Stimulated activated naive CD4-positive, alpha-beta T cell (primary cell): ENCODE measurements at regions not wholly inside any gene's neighbourhood (a gene's known extent, or its start where the extent isn't known, plus 50 kb on each side); places are given as distances from the start of the nearest gene placed in this dataset.

Source experiments
- DNase-seq, 6 experiments: peaks; one replicate each; lab custom pipeline; 2025; lab: John Stamatoyannopoulos, UW

DNA sequence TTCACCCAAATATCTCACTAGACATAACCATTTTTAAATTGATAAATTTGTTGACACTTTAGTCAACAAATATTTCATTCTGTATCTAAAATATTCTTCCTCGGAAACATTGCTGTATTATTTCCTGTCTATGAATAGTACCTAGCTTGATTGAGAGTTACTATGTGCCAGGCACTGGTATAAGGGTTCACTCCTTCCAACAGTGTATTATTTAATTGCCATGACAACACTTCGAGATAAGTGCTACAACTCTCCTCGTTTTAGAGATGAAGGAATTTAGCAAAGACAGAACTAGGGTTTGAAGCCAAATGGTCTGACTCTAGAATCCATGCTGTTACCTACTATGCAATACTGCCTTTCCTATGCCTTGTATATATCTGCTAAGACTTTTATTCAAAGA lies 287.2 kb downstream of the YTHDC2 start:
- no peak for DNase-seq

DNA sequence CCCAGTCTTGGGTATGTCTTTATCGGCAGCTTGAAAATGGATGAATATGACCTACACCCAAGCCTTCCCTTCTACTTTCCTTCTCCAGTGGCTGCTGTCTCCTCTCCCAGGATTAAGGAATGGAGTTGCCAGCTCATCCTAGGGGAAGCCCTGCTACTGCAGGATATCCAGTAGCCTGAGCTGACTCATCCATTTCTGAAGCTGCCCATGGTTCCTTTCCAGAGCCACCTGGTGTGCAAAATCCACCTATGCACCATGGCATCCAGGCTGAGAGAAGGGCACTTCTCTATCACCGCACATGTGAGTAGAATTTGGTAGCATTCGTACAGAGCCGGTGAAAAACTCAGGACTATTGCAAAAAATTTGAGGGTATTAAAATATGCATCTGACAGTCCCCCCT lies 290.8 kb downstream of the YTHDC2 start:
- no peak for DNase-seq

DNA sequence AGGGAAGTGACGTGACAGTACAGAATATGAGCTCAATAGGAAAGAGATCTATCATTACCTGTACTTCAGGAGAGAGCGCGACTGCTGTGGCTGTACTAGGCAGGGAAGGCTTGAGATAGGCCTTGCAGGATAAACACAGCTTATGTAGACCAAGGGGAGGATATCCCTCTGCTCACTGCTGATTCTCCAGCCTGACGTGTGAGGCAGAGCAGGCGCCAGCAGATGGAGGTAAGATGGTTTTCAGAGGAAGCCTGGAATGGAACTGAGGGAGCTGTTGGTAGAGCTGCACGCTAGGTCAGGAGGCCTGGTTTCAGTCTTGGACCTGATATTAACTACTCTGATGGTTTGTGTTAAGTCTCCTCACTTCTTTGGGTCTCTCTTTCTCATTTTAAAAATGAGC lies 291.4 kb downstream of the YTHDC2 start:
- no peak for DNase-seq

DNA sequence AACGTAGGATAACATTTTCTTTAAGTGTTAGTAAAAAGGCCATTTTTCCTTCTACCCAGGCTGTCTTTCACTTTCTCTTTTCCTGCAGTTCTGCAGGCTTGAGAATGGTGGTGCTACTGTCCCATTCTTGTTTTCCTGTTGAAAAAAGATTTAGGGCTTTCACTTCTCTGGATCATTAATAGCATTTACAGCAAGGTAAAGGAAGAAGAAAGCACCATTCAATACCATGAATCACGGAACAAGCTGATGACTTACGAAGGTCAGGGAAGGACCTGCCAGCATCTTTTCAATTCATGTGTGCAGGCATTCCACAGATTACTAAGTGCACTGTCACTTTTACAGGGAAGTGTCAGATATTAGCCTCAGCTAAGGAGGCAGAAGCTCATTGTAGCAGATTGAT lies 292.8 kb downstream of the YTHDC2 start:
- no peak for DNase-seq

DNA sequence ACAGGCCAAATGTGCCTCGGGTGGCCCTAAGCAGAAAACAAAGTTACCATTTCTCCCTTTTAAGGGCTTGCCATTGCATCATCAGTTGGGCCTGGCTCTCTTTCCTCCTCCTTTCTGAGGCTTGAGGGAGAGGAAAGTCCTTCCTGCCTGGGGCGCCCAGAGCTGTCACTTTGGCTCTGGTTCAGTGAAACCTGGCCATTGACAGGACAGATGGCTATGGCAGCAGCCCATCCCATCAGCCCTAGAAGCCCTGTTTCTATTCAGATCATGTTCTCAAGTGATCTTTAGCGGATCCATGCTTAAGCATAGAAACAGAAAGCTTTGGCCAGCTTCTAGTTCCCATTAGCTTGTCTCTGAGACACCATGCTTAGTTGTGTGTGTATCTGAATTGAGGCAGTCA lies 293.4 kb downstream of the YTHDC2 start:
- DNase-seq, result no peak

DNA sequence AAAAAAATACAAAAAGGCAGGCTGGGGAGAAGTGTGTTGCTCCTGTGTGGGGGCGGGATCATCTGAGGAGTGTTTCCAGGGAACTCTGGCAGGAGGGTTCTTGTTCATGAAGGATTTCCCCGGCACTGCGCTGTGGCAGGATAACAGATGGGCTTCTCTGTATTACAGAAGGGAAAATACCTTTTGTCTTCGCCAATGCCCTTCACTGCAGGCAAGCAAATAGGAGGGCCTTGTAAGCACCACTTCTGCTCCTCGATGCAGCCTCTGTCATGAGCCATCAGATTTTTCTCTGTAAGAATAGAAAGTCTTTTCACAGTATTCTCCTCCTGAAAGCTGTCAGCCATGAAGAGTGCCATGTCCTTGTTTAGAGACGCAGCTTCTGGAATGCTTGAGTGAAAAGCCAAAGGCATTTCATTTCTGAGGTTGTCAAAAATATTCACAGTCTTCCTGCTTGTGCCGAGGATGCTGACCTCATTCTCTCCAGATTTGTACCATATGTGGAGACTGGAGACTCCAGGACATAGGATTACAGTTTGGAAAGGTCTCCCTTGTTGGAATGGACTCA lies 294.0 kb downstream of the YTHDC2 start:
- DNase-seq, result no peak

DNA sequence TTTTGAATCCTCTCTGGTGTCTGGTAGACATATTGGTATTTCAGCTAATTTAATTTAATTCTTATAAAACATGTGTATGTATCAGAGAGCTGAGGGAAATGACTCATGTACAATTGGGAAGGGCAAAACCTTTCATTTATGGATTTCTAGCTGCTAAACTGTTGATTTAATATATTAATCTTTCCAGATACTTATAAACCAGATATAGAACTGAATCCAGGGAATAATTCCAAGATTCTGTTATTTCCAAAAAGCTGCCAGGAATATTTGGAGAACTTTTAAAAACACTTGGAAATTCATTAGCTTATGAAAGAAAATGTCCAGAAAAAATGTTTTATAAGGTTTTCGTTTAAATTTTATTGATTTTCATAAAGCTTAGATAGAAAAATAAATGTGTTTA lies 295.5 kb downstream of the YTHDC2 start:
- no peak for DNase-seq

DNA sequence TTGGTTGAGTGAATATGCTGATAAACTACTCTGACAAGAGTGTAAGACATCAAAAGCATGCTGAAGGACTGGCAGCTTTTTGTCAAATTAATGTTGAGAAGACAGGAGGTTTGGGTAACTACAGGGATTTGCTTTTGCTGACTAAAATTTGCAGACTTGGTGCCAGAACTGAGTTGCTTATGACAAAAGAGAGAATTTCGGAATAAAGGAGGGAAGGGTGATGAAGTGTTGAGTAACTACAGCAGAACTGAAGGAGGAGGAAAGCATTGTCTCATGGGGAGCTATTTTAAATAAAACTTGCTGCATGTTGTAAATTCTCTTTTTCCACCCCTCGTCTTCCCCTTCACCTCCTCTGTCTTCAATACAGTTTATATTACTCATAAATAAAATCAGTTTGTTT lies 296.1 kb downstream of the YTHDC2 start:
- no peak for DNase-seq

DNA sequence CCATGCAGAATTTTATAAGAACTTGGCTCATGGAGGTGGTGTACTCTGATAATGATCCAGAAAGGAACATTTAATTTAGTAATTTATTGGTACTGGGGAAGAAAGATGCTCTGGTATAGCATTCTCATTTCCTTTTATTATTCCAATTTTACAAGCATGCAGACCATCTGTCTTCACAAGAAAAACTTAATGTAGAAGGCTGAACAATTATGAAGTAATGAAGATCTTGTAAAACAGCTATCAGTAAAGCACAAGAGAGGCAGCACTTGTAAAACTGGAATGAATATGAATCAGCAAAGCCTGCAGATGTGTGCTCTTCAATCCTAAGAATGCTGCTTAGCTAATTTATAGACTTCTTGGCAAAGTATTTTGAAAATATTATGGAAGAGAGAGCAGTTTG lies 300.0 kb downstream of the YTHDC2 start:
- DNase-seq, result no peak

DNA sequence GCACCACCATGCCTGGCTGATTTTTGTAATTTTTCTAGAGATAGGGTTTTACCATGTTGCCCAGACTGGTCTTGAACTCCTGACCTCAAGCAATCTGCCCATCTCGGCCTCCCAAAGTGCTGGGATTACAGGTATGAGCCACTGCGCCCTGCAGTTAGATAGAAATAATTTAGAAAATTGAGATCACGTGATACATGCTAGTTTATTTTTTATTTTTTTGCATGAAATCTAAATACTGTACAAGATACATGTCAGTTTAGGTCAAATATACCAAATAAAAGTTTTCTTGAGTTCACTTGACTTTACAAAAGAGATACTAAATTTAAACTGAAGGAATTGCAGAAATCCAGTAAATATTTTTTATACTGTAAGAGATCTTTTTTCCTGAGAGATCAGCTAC lies 304.2 kb downstream of the YTHDC2 start:
- no peak for DNase-seq

DNA sequence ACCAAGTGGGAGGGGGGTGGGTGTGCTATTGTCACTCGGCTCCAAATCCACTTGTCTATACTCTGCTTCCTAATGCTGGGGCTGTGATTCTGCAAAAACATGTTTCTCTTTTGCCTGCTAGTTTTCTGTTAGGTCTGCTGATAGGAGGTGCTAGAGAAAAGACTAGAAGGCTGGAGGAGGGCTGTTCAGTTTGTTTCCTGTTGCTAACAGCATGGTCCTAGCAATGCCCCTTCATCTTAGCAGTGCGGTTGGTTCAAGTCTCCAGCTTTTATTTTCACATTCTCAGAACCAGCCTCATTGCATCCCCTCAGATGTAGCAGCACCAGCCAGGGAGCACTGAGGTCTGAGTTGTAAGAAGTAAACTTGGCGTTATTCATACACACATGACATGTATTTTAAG lies 310.2 kb downstream of the YTHDC2 start:
- DNase-seq, result no peak

DNA sequence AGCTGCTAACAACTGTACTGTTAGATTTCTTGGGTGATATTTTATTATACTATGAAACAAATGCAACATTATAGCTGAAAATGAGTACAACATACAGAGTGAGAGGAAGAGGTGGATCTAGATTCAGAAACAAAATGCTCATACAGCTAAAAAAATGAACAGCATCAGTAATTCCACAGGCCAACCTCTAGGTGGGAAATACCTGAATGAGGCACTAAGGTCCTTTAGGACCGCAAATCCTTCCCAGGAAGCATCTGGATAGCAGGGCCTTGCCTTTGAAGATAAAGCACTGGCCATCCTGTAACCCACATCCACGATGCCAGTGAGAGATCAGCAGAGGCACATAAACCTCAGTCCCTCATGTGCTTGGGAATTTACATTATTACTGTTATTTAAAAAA lies 310.8 kb downstream of the YTHDC2 start:
- DNase-seq, result no peak

DNA sequence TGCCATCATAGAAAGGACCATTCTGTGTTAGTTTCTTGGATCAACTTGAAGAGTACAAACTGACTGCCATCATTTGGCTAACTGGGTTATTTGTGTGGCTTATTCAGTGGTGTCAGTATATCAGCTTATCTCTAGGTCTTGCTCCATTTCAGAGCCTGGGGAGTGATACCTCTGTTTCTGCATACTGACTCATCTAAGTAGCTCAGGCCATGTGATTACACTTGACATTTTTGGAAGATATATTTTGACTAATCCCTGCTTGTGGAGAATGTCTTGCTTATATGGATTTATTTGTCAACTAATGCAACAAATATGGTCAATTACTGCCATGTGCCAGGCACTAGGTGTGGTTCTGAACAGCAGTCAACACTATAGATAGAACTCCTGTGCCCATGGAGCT lies 311.7 kb downstream of the YTHDC2 start:
- DNase-seq, result no peak

DNA sequence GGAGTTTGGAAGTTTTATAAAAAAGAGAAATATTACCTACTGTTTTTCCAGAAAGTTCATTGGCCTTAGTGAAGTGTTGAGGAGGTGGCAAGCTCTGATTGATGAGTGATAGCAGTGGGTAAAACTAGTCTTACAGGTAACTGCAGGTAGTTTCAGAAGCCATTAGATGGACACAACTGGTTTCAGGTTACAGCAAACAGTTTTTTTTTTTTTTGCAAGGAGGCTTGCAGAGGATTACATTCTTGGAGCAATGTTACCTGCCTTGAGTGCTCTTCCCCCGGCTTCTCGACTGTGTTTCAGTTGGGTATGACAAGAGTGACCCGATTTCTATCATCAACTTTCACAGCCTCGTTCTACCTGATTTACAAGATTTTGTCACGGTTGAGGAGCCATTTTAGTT lies 333.4 kb downstream of the YTHDC2 start:
- no peak for DNase-seq

DNA sequence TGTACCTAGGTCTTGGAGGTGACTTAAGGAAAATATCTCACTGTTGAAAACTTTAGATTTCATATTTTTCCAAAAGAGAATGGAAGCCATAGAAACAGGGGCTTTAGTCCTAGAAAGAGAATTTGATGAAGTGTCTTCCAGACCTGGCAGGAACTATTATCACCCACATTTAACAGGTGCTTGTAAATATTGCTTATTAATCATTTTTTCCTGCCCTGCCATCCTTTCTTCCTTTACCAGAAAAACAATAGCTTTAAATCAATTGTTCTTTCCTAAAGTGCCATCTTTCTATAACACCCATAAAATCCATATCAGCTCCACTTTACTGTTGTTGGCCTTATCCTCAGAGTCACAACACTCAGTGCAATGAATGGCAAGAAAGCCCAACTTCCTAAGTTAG lies 350.9 kb downstream of the YTHDC2 start:
- no peak for DNase-seq

DNA sequence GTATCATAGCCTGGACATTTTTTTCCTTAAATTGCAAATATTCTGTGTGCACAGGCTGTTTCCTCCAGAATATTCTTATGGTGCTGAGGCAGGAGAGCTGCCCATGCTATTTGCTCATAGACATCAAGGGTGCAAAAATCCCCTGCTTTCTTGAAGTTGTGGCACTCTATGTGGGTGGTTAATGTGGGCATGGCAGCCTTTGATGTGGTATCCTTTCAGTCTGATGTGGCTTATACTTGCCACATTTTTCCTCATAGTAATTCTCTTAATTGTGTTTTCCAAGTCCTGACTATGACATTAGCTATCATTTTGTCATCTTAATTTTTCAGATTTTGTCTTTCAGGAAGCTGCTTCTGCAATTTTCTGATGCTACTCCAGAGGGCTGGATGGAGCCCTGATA lies 353.3 kb downstream of the YTHDC2 start:
- DNase-seq, result no peak

DNA sequence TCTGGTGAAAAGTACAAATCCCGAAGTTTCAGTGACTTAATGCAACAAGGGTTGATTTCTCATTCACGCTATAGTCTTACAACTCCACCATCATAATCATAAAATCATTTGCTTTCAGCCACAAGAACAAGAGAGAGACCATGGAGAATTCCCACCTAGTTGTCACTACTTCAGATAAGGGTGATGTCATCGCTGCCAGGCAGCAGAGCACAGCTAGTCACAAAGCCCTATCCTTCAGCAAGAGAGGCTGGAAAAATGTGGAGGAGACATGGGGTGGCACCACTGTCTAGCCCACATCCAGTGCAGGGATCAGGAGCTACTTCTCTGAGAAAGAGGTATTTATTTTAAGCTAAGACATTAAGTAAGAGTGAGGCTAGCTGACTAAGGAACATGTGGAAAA lies 356.1 kb downstream of the YTHDC2 start:
- no peak for DNase-seq

DNA sequence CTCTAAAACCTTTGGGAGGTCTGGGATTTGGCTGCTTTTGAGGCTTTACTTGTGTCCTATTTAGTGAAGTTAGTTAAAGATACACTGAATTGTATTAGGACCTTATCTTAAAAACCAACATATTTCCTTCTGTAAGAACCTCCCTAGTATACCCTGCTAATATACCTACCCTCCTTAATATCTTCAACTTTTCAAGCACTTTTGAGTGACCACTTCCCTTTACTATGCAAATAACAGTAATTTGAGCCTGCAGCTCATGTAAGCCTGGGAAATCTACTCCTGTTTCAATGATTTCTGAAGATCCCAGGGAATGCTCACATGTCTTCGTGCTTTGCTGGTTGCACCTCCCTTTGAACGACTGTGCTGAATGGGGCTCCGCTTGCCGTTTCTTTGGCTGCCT lies 358.5 kb downstream of the YTHDC2 start:
- no peak for DNase-seq

DNA sequence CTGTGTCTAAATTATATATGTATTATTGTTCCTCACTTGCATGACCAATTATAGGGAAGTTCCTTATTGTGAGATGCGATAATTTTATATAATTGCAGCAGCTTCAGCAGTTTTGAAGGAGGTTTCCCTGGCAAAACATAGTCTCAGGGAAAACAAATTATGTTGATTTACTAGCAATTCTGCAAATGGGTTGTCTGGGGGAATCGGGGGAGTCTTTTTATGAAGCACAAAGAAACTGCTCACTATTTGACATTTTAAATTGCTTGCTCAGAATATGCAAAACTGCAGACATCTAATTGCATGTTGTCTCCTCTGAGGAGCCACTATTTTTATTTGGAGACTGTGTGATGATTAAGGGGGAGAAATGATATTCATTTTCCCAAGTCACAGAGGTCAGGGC lies 361.6 kb downstream of the YTHDC2 start:
- no peak for DNase-seq

DNA sequence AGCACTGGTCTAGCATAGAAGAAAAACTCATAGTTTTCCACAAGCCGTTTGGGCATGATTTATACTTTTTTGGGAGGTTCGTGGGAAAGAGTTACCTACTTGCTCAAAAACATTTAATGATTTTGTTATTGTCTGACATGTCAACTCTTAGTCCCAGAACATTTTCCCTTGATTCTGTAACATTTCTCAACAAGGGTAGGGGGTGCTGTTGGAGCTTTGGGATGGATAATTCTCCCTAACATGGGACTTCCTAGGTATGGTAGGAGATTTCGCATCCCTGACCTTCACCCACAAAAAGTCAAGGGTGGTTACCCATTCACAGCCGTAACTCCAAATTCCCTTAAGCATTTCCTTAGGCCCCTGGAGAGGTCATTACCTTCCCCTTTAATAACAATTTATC lies 378.0 kb downstream of the YTHDC2 start:
- DNase-seq, result no peak

DNA sequence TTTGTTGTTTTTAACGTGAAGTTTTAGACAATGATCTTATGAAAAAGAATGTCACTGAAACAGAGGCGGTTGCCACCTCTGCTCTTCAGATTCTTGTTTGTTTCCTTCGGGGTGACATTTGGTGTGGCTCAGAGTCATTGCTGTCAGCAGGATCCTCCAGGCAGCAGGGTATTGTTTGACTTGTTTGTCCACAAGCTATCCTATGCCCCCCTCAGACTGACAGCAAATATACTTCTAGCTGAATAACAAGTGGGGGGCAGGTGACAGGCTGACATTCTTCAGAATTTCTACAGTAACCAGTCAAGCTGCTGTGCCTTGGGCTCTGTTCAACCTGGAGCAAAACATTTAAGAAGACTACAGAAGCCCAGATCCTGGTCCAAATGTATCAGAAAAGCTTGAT lies 383.3 kb downstream of the YTHDC2 start:
- DNase-seq, result no peak

DNA sequence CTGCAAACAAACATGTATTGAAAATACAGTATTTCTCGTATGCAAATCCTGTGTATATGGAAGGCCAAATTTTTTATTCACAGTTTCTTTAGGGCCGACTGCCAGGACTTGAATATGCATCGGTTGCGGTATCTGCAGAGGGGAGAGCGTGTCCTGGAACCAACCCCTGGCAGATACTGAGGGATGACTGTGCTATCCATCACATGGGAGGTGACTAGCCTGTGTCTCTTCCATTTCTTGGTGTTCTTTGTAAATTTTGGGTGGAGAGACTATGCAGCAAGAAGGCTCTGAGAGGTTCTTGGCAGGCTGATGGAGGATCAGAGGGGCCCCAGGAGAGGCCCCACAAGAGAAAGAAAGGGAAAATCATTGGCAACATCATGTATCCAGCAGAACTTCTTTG lies 384.3 kb downstream of the YTHDC2 start:
- DNase-seq, result no peak

DNA sequence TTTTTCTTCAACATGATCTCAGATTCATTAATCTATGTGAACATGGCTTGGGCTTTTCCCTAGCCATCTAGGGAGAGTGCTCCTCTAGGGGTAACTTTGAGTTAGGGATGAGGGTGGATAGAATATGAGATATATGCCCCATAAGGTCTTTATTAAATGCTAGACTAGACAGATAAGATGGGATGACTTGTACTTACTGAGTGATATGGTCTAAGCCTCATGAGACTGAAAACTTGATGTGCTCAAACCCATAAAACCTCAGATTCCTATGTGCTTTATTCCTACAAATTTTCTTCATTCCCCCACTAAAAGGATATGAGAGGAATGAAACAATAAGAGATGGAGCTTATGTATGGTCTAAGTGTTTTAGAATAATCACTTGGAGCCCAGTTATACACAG lies 386.6 kb downstream of the YTHDC2 start:
- DNase-seq, result no peak

DNA sequence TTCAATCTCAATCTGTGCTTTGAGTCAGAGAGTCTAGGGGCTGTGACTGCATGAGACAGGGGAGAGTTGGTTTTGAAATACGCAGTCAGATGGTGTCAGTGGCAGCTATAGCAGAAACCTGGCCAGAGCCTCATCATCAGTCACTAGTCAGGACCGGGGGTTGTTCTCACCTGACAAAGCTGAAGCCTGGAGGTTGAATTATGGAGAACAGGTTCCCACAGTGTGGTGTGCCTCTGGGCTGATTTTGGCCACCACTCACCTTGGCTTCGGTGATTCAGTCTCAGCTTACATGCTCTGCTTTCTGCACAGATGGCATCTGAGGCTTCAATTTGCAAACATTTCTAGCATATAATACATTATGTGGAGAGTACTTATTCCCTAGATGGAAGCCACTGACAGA lies 387.3 kb downstream of the YTHDC2 start:
- no peak for DNase-seq

DNA sequence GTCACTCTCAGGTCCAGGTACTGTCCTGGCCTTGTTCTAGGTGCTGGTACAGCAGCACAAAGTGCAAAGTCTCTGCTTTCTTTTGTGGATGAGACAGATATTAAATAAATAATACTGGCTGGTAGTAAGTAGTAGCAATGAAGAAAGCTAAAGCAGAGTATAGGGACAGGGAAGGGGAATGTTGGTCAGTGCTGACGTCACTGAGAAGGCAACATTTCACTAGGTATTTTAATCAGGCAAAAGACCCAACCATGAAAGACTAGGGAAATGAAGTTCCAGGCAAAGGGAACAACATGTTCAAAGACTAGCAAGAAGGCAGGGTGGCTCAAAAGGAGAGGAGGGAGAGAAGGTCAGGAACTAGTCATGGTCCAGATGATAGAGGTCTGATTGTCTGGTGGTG lies 388.2 kb downstream of the YTHDC2 start:
- DNase-seq, result no peak
